Suppressor macrophage (primary cell): ENCODE measurements at regions not wholly inside any gene's neighbourhood (a gene's known extent, or its start where the extent isn't known, plus 50 kb on each side); places are given as distances from the start of the nearest gene placed in this dataset.
A peak's percentile ranks its signal among the peaks of the same experiment; 100 is the strongest.
"Not testable (repeated sequence)": the region's sequence is repeated elsewhere in the genome, so short reads cannot be mapped to it uniquely, and the experiment has no call there.

ENCODE experiments used
- DNase-seq, 4 experiments: peaks; one replicate each; pipeline ENCODE4 v3.0.0-alpha.2; 2020 to 2022

DNA sequence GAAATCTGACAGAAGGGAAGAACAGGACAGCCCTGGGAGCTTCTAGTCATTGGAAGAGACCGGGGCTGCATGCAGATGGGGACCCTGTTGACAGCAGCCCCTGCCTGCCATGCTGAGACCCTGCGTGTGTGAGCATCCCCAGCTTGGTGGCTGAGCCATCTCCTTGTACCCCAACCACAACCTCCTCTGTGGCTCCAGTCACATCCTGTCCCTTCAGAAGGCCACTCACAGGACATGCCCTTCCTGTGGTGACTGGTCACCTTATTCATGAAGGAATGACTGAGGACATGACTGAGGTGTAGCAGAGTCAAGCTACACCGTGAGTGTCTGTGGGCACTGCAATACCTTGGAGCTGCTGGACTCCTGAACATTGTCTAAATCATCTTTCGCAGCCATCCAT, 141.8 kb upstream of the ERRFI1 start:
- DNase-seq = no peak

DNA sequence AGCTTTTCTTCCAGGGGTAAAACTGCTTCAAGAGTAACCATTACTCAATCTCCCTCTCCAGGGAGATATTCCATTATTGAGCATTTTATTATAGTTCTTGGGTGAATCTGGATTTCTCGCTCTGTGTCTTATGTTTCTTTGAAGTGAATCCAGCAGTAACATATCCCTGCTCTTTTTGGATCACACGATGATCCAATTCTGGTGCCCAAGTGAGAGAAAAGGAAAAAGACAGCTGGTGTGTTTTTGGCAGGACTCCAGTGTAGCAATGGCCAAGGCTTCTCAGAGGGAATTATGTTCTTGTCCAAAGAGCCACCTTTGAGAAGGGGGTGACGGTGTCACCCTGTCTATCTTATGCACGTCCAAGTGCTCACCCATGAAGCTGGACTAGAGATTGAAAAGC, 140.3 kb upstream of the ERRFI1 start:
- DNase-seq = no peak

GRCh38 chr1:8165595-8166360, 139.7 kb upstream of the ERRFI1 start:
- DNase-seq = peak in 1 of 4 experiments; percentile 26

DNA sequence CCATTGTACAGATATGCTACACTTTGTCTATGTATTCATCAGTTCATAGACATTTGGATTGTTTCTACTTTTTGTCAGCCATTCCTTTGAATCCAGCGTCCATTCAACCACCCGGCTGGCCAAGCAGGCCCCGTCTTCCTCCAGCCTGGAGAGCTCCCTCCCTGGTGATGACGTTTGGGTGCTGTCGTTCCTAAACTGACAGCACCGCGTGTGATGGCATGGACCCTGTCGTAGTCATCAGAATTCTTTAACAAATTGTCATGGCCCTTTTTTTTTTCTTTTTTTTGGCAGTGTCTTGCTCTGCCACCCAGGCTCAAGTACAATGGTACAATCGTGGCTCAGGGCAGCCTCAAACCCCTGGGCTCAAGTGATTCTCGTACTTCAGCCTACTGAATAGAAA, 138.6 kb upstream of the ERRFI1 start:
- no peak for DNase-seq

GRCh38 chr1:8163039-8163438, 136.9 kb upstream of the ERRFI1 start:
- no peak for DNase-seq

DNA sequence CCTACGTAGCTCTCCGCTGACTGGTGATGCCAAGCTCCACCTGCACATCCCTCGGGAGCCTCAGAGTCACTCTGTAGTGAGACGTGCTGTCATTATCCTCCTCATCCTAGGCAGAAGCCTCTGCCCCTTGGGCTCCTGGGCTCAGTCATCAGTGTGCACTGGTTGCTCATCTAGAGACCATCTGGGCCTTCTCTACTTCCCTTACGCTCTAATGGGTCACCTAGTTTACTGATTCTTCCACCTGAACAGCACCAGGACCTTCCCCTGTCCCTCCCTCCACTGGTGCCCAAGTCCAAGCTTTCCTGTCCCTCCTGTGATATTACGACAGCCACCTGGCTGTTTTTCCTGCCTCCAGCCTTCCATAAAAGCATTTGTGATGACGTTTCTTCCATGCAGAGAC, 136.1 kb upstream of the ERRFI1 start:
- no peak for DNase-seq

GRCh38 chr1:8161546-8162105, 135.5 kb upstream of the ERRFI1 start:
- no peak for DNase-seq

DNA sequence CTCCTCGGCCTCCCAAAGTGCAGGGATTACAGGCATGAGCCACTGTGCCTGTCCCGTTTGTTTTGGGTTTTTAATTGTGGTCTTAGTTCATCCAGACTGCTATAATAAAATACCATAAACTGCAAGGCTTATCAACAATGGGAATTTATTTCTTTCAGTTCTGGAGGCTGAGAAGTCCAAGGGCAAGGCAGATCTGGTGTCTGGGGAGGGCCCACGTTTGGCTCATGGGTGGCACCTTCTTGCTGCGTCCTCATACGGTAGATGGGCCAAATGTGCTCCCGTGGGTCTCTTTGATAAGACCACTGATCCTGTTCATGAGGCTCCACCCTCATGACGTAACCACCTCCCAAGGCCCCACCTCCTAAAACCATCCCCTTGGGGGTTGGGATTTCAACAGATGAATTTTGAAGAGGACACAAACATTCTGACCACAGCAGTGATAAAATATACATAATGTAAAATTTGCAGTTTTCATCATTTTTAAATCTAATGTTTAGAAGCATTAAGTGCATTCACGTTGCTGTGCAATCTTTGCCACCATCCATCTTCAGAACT, 133.4 kb upstream of the ERRFI1 start:
- no peak for DNase-seq

GRCh38 chr1:8158995-8159394, 132.9 kb upstream of the ERRFI1 start:
- DNase-seq = no peak

DNA sequence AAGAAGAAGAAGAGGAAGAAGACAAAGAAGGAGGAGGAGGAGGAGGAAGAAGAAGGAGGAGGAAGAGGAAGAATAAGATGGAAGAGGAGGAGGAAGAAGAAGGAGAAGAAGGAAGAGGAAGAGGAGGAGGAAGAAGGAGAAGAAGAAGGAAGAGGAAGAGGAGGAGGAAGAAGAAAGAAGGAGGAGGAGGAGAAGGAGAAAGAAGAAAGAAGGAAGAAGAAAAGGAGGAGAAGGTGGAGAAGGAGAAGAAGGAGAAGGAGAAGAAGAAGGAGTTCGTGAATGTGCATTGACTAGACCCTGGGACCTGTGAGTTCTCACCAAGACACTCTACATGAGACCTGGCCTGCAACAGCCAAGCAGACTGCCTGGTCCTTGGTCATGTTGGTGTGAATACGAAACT, 131.7 kb upstream of the ERRFI1 start:
- DNase-seq = no peak

DNA sequence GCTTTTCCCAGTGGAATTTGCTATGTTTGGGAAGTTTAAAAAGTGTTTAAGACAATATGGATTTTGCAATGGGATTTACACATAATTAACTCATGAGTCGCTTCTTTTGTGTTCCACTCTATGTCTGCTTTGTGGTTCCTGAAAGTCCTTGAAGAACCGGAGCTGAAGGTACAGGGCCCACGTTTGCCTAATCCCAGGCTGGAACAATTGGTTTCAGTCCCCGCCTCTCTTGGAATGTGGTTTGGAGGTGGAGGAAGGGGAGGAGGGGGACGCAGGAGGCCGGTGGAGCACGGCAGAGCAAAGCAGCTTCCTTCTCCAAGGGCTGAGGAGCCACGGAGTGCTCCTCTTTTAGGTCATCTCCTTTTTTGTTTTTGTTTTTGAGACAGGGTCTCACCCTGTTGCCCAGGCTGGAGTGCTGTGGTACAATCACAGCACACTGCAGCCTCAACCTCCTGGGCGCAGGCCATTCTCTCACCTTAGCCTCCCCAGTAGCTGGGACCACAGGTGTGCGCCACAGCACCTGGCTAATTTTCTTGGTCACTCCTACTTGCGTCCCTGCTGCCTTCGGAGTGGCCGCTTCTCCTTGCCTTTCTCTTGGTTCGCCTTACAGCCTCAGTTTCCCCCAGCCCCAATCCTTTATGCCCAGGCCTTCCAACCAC, 129.5 kb upstream of the ERRFI1 start:
- peak in 3 of 4 experiments; percentile 11 to 42 (median 19) for DNase-seq

DNA sequence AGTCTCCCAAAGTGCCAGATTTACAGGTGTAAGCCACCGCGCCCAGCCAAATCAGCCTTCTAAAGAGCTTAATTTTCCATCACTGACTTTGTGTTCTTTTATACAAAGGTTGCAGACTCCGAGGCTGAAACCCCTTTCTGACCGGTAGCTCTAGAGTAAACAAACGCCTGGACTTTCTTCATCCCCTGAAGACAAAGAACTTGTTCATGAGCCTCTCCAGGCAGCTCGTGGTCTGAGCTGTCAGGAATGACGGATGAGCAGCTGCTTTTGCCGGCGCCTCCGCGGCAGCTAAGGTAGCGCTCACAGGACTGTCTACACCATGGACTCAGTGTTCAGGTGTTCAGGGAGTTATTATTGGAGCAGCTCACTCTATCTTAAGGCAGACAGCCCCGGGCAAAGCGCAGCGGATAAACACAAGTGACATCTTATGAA, 128.5 kb upstream of the ERRFI1 start:
- DNase-seq = no peak

DNA sequence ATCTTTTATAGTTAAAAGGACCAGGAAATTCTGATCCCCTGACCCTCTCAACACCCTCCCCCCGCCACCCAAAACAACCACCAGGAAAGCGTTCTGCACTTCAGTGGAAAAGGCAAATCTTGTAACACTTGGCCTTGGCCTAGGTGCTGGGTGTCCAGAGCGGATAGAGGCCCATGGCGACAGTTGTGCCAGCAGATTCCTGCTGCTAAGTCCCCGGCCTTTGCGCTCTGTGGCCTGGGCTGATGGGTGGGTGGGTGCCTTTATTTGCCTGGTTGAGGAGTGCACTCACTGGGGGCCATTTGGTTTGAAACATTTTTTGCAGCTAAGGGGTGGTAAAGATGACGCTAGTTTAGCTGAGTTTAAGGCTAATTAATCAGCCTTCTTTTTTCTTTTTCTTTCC, 127.9 kb upstream of the ERRFI1 start:
- no peak for DNase-seq

- no peak for DNase-seq
Measured at GRCh38 chr1:8152731-8153702, 126.9 kb upstream of the ERRFI1 start.

GRCh38 chr1:8151647-8152046, 125.5 kb upstream of the ERRFI1 start:
- no peak for DNase-seq

DNA sequence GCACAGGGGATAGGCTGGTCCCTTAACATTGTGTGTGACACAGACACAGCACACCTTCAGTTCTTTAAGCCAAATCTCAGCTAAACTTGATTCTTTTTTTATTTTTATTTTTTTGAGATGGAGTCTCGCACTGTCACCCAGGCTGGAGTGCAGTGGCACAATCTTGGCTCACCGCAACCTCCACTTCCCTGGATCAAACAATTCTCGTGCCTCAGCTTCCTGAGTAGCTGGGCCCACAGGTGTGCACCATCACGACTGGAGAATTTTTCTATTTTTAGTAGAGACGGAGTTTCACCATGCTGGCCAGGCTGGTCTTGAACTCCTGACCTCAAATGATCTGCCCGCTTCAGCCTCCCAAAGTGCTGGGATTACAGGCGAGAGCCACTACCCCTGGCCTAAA, 123.6 kb upstream of the ERRFI1 start:
- DNase-seq = not testable (repeated sequence)

- no peak for DNase-seq
Measured at GRCh38 chr1:8147956-8148355, 121.8 kb upstream of the ERRFI1 start.

GRCh38 chr1:8146257-8146855, 120.2 kb upstream of the ERRFI1 start:
- DNase-seq = no peak

DNA sequence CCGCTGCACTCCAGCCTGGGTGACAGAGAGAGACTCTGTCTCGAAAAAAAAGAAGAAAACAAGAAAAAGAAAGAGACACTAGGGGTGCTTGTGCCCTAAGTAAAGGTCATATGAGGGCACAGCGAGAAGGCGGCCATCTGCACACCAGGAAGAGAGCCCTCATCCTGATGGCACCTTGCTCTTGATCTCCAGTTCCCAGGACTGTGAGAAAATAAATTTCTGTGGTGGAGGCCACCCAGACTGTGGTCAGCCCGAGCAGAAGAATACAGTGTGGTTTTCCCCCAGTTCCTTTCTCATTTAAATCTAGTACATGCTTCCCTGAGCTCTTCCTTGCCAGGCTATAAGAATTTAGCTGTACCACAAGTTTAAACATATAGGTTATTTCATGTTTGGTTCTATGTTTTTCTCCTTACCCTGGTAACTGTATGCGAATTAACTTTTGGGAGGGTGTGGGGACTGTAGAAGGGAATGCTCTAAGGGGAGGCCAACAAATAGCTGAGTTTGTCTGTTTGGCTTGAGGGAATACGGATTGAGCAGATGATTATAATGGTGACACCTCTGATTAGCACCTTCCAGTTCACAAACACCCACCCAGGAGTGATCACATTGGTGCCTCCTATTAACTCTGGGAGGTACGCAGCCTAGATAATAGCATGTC, 119.6 kb upstream of the ERRFI1 start:
- no peak for DNase-seq

DNA sequence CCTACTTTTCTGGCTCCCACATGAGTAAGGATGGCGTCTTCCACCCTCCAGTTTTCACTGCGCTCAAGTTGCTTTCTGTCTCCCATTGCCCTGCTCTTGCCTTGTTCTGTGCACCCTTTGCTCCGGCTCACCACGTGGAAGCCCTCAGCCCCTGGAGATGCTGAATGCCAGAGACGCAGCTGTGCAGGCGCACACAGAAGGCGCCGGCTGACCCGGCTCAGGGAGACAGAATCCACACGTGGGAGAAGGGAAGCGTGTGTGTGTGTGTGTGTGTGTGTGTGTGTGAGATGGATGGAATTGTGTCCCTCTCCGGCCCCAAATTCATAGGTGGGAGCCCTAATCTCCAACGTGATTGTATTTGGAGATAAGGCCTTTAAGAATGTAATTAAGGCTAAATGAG, 118.2 kb upstream of the ERRFI1 start:
- DNase-seq = no peak

- DNase-seq = no peak
Measured at GRCh38 chr1:8142955-8143629, 117.0 kb upstream of the ERRFI1 start.
